ENCODE measurements at regions not wholly inside any gene's neighbourhood (a gene's known extent, or its start where the extent isn't known, plus 50 kb on each side); places are given as distances from the start of the nearest gene placed in this dataset.

DNA sequence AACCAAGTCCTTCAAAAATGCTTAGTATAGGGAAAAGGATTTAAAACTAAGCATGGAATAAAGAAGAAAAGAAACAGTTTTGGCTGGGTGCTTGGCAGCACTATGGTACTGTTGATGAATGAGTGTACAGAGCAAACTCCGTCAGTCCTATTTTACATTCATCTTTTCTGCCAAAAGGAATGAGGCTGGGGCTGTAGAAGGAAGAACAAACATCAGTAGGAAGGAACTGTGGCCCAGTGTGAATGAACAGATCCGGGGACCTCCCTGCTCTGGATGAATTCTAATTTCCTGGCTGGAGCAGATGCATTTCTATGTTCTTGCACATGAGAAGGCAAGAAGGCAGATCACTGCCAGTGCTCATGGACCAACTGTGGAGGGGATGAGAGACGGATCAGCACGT, 474.0 kb upstream of the MEIS1 start:
- TF ChIP-seq IRF2 (CRISPR knock-in tag; IDR thresholded peaks at IDR 0.05; ENCODE audit: borderline replicate concordance, low read depth): no peak
- TF ChIP-seq NFE2L1 (CRISPR knock-in tag; IDR thresholded peaks at IDR 0.05): no peak
- no peak for TF ChIP-seq CBFB (CRISPR knock-in tag; IDR thresholded peaks at IDR 0.05; ENCODE audit: low read depth)
- TF ChIP-seq, protein P1, sequence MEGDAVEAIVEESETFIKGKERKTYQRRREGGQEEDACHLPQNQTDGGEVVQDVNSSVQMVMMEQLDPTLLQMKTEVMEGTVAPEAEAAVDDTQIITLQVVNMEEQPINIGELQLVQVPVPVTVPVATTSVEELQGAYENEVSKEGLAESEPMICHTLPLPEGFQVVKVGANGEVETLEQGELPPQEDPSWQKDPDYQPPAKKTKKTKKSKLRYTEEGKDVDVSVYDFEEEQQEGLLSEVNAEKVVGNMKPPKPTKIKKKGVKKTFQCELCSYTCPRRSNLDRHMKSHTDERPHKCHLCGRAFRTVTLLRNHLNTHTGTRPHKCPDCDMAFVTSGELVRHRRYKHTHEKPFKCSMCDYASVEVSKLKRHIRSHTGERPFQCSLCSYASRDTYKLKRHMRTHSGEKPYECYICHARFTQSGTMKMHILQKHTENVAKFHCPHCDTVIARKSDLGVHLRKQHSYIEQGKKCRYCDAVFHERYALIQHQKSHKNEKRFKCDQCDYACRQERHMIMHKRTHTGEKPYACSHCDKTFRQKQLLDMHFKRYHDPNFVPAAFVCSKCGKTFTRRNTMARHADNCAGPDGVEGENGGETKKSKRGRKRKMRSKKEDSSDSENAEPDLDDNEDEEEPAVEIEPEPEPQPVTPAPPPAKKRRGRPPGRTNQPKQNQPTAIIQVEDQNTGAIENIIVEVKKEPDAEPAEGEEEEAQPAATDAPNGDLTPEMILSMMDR (IDR thresholded peaks at IDR 0.05): no peak
- no peak for TF ChIP-seq TEAD4 (CRISPR knock-in tag; IDR thresholded peaks at IDR 0.05)
- TF ChIP-seq, protein P2, sequence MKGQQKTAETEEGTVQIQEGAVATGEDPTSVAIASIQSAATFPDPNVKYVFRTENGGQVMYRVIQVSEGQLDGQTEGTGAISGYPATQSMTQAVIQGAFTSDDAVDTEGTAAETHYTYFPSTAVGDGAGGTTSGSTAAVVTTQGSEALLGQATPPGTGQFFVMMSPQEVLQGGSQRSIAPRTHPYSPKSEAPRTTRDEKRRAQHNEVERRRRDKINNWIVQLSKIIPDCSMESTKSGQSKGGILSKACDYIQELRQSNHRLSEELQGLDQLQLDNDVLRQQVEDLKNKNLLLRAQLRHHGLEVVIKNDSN (CRISPR knock-in tag; IDR thresholded peaks at IDR 0.05): no peak
- TF ChIP-seq, protein P3, sequence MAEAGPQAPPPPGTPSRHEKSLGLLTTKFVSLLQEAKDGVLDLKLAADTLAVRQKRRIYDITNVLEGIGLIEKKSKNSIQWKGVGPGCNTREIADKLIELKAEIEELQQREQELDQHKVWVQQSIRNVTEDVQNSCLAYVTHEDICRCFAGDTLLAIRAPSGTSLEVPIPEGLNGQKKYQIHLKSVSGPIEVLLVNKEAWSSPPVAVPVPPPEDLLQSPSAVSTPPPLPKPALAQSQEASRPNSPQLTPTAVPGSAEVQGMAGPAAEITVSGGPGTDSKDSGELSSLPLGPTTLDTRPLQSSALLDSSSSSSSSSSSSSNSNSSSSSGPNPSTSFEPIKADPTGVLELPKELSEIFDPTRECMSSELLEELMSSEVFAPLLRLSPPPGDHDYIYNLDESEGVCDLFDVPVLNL (CRISPR knock-in tag; IDR thresholded peaks at IDR 0.05; ENCODE audit: borderline replicate concordance, low read depth): no peak
- TF ChIP-seq CREB1 (CRISPR knock-in tag; IDR thresholded peaks at IDR 0.05): no peak
- TF ChIP-seq, protein P4, sequence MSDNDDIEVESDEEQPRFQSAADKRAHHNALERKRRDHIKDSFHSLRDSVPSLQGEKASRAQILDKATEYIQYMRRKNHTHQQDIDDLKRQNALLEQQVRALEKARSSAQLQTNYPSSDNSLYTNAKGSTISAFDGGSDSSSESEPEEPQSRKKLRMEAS (CRISPR knock-in tag; IDR thresholded peaks at IDR 0.05): no peak
- TF ChIP-seq, protein P5, sequence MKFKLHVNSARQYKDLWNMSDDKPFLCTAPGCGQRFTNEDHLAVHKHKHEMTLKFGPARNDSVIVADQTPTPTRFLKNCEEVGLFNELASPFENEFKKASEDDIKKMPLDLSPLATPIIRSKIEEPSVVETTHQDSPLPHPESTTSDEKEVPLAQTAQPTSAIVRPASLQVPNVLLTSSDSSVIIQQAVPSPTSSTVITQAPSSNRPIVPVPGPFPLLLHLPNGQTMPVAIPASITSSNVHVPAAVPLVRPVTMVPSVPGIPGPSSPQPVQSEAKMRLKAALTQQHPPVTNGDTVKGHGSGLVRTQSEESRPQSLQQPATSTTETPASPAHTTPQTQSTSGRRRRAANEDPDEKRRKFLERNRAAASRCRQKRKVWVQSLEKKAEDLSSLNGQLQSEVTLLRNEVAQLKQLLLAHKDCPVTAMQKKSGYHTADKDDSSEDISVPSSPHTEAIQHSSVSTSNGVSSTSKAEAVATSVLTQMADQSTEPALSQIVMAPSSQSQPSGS (CRISPR knock-in tag; IDR thresholded peaks at IDR 0.05; ENCODE audit: borderline replicate concordance, low read depth): no peak
- TF ChIP-seq, protein P6, sequence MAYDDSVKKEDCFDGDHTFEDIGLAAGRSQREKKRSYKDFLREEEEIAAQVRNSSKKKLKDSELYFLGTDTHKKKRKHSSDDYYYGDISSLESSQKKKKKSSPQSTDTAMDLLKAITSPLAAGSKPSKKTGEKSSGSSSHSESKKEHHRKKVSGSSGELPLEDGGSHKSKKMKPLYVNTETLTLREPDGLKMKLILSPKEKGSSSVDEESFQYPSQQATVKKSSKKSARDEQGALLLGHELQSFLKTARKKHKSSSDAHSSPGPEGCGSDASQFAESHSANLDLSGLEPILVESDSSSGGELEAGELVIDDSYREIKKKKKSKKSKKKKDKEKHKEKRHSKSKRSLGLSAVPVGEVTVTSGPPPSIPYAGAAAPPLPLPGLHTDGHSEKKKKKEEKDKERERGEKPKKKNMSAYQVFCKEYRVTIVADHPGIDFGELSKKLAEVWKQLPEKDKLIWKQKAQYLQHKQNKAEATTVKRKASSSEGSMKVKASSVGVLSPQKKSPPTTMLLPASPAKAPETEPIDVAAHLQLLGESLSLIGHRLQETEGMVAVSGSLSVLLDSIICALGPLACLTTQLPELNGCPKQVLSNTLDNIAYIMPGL (CRISPR knock-in tag; IDR thresholded peaks at IDR 0.05): no peak
- TF ChIP-seq ZNF263 (CRISPR knock-in tag; IDR thresholded peaks at IDR 0.05; ENCODE audit: low read depth): no peak
- TF ChIP-seq NR1H2 (CRISPR knock-in tag; IDR thresholded peaks at IDR 0.05): no peak
- TF ChIP-seq, protein P7, sequence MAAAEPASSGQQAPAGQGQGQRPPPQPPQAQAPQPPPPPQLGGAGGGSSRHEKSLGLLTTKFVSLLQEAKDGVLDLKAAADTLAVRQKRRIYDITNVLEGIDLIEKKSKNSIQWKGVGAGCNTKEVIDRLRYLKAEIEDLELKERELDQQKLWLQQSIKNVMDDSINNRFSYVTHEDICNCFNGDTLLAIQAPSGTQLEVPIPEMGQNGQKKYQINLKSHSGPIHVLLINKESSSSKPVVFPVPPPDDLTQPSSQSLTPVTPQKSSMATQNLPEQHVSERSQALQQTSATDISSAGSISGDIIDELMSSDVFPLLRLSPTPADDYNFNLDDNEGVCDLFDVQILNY (CRISPR knock-in tag; IDR thresholded peaks at IDR 0.05): no peak

Data from WTC11 (cell line).